ENCODE measurements at regions not wholly inside any gene's neighbourhood (a gene's known extent, or its start where the extent isn't known, plus 50 kb on each side); places are given as distances from the start of the nearest gene placed in this dataset.

DNA sequence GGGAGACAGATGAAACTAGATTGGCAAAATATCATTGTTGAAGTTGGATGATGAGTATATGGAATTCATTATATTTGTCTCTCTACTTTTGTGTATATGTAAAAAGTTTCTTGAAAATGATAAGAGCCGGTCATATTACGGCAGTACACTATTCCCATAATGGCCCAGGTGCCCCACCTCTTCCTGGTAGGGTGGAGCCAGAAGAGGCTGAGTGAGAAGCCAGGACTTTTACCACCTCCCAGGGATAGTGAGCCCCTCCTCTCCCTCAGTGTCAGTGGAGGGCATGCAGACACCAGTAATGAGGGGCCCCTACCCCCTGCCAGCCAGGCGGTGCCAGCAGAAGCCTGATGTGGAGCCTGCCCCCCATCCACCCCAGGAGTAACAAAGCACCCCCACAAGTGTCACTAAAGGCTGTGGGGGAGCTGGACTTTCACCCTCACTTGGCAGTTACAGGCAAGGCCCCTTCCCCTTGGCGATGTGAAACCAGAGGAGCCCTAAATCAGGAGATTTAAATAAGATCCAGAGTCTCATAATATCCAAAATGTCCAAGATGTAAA, 198.9 kb upstream of the RBBP8 start:
- in situ Hi-C loops (cut with MboI; ENCODE audit: low pct_unique_long_range_greater_than_20kb, low sequenced_read_pairs, unreplicated experiment), result no loop called here
- TF ChIP-seq, protein P1, sequence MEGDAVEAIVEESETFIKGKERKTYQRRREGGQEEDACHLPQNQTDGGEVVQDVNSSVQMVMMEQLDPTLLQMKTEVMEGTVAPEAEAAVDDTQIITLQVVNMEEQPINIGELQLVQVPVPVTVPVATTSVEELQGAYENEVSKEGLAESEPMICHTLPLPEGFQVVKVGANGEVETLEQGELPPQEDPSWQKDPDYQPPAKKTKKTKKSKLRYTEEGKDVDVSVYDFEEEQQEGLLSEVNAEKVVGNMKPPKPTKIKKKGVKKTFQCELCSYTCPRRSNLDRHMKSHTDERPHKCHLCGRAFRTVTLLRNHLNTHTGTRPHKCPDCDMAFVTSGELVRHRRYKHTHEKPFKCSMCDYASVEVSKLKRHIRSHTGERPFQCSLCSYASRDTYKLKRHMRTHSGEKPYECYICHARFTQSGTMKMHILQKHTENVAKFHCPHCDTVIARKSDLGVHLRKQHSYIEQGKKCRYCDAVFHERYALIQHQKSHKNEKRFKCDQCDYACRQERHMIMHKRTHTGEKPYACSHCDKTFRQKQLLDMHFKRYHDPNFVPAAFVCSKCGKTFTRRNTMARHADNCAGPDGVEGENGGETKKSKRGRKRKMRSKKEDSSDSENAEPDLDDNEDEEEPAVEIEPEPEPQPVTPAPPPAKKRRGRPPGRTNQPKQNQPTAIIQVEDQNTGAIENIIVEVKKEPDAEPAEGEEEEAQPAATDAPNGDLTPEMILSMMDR (IDR thresholded peaks at IDR 0.05; ENCODE audit: extremely low read depth, insufficient read depth, missing control alignments), result no peak
- no peak for DNase-seq (ENCODE audit: low spot score)

DNA sequence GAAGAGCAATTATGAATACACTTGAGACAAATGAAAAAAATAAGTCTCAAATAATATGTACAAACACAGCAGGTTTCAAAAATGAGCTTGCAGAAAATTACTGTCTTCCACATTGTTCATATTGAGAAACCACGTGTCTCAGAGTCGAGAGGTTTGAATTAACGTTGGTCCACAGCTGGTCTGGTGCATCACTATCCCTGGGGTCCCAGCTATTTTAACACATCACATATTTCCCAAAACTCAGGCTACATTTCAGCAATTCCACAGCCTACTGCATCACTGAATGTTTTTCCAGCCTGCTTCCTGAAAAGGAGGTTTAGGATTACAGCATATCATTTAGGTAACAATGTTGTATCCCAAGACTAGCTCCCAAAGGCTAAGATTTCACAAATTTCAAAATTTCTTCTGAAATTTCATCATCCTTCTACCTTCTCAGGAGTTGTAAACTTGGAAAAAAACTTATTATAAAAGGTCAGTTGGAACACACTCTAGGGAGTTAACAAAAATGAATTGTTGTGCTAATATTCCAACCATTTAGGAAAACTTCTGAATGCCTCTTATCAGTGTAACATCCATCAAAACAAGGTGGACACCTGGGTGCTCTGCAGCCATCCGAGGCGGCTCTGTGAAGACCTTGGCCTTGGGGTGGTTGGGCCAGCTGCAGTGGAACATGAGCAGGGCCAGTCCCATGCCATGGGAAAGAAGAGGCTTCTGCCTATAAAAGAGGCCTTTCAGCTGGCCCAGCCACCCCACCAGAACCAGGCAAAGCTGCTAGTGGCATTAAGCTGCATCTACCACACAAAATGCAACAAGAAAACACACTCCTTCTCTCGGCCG, 198.1 kb upstream of the RBBP8 start:
- DNase-seq (ENCODE audit: low spot score), result no peak
- in situ Hi-C loops (cut with MboI; ENCODE audit: low pct_unique_long_range_greater_than_20kb, low sequenced_read_pairs, unreplicated experiment), result no loop called here
- TF ChIP-seq, protein P1 (IDR thresholded peaks at IDR 0.05; ENCODE audit: extremely low read depth, insufficient read depth, missing control alignments), result no peak

DNA sequence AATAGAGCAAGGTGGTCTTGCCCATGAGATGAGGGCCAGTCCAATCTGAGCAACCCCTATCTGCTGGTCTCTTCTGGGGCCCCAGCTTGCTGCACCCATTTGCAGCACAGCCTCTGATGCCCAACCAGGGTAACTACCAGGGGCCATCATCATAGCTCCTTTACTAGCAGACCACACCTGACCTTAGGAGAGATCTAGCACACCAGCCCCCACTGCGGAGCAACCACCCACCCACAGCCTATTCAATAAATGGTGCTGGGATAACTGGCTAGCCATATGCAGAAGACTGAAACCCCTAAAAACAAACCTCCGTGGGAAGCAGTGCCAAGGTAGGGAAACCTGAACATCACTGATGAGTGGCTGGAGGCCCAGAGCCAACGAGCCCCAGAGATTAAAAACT, 196.1 kb upstream of the RBBP8 start:
- TF ChIP-seq, protein P1 (IDR thresholded peaks at IDR 0.05; ENCODE audit: extremely low read depth, insufficient read depth, missing control alignments), result no peak
- in situ Hi-C loops (cut with MboI; ENCODE audit: low pct_unique_long_range_greater_than_20kb, low sequenced_read_pairs, unreplicated experiment), result no loop called here

DNA sequence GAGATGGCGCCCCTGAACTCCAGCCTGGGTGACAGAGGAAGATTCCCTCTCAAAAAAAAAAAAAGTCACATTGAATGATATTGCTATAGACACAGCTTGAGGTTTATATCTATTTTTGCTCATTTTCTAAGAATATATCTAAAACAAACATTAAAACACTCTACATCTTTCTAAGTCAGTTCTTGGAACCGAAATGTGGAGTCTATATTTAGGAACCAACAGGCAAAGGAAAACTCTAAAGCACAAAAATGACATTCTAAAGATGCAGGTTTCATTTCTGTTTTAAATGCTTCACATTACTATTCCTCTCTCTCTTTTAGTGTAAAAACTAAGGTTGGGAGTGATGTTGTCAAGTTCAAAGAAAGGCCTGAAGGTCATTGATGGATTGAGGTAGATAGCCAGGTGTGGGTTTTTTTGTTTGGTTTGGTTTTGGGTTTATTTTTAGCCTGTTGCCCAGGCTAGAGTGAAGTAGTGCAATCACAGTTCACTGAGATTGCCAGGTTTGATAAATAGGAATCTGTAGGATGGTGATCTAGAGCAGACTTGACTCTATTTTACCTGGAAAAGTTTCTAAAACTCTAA, 194.0 kb upstream of the RBBP8 start:
- in situ Hi-C loops (cut with MboI; ENCODE audit: low pct_unique_long_range_greater_than_20kb, low sequenced_read_pairs, unreplicated experiment), result no loop called here
- DNase-seq (ENCODE audit: low spot score), result no peak
- TF ChIP-seq, protein P1 (IDR thresholded peaks at IDR 0.05; ENCODE audit: extremely low read depth, insufficient read depth, missing control alignments), result no peak

More for the DNA sequence above, 196.1 kb upstream of the RBBP8 start:
- DNase-seq (ENCODE audit: low spot score), result no peak

DNA sequence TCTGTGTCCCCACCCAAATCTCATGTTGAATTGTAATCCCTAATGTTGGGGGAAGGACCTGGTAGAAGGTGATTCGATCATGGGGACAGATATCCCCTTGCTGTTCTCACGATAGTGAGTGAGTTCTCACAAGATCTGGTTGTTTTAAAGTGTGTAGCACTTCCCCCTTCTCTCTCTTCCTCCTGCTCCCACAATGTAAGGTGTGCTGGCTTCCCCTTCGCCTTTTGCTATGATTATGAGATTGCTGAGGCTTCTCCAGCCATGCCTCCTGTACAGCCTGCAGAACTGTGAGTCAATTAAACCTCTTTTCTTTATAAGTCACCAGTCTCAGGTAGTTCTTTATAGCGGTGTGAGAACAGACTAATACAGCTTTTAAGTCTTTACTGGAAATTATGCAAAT, 193.3 kb upstream of the RBBP8 start:
- no peak for DNase-seq (ENCODE audit: low spot score)
- in situ Hi-C loops (cut with MboI; ENCODE audit: low pct_unique_long_range_greater_than_20kb, low sequenced_read_pairs, unreplicated experiment), result no loop called here
- TF ChIP-seq, protein P1 (IDR thresholded peaks at IDR 0.05; ENCODE audit: extremely low read depth, insufficient read depth, missing control alignments), result no peak

DNA sequence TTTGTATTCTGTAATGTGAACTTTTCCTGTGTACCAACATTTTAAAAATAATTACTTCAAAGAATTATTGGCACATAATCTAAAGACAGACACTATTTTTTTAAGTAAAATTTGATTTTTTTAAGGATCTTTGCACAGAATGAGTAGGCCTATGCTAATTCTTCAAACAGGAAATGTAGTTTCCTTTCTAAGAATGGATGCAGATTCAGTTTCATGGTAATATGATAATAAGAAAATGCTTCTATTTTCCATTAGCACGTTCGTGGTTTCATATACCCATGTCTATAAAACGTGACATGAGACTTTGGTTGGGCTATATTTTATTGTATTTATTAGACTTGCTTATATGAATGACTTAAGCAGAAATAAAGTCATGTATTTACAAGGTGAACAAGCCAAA, 191.8 kb upstream of the RBBP8 start:
- no peak for DNase-seq (ENCODE audit: low spot score)
- TF ChIP-seq, protein P1 (IDR thresholded peaks at IDR 0.05; ENCODE audit: extremely low read depth, insufficient read depth, missing control alignments), result no peak
- in situ Hi-C loops (cut with MboI; ENCODE audit: low pct_unique_long_range_greater_than_20kb, low sequenced_read_pairs, unreplicated experiment), result no loop called here
